ACHN (cell line): ENCODE measurements at regions not wholly inside any gene's neighbourhood (a gene's known extent, or its start where the extent isn't known, plus 50 kb on each side); places are given as distances from the start of the nearest gene placed in this dataset.
"Not testable (repeated sequence)": the region's sequence is repeated elsewhere in the genome, so short reads cannot be mapped to it uniquely, and the experiment has no call there.

Experiments used
- DNase-seq: peaks from one replicate; pipeline ENCODE4 v3.0.0-alpha.2; 2015
- in situ Hi-C: cut with HindIII; loops from 2 replicates; pipeline ENCODE4 v1.10.0; 2017; ENCODE audit warnings: low sequenced_read_pairs, low pct_ligation_motif_present, low pct_unique_long_range_greater_than_20kb

DNA sequence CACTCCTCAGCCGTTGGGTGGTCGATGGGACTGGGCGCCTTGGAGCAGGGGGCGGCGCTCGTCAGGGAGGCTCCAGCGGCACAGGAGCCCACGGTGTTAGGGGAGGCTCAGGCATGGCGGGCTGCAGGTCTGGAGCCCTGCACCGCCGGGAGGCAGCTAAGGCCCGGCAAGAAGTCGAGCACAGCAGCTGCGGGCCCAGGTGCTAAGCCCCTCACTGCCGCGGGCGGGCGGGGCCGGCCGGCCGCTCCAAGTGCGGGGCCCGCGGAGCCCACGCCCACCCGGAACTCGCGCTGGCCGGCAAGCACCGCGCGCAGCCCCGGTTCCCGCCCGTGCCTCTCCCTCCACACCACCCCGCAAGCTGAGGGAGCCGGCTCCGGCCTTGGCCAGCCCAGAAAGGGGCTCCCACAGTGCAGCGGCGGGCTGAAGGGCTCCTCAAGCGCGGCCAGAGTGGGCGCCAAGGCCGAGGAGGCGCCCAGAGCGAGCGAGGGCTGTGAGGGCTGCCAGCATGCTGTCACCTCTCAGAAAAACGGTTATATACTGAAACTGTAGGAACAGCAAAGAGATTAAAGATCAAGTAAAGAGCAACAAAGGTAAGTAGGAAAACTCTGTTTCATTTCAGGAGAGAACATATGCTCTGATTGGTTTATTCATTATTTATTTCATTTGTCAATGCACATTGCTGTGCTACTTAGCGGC, 419.0 kb upstream of the CNTNAP2 start:
- DNase-seq, in situ Hi-C loops: not testable (repeated sequence)

GRCh38 chr7:145696071-145696470, 420.5 kb upstream of the CNTNAP2 start:
- no peak for DNase-seq
- in situ Hi-C loops: no loop called here

- in situ Hi-C loops: no loop called here
Measured at GRCh38 chr7:145692237-145692950, 424.2 kb upstream of the CNTNAP2 start.

GRCh38 chr7:145691377-145691914, 425.2 kb upstream of the CNTNAP2 start:
- DNase-seq: no peak
- in situ Hi-C loops: no loop called here

More at GRCh38 chr7:145692237-145692950, 424.2 kb upstream of the CNTNAP2 start:
- no peak for DNase-seq

DNA sequence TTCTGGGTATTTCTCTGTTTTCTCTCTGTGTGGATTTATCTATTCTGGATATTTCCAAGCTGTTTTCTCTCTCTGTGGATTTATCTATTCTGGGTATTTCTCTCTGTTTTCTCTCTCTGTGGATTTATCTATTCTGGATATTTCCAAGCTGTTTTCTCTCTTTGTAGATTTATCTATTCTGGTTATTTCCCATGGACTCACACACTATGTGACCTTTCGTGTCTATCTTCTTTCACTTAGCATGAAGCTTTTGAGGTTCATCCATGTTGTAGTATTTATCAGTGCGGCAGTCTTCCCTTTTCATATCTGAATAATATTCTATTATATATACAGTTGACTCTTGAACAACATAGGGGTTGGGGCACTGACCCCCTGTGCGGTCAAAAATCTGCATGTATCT, 435.0 kb upstream of the CNTNAP2 start:
- in situ Hi-C loops: no loop called here

GRCh38 chr7:145681159-145681558, 435.4 kb upstream of the CNTNAP2 start:
- in situ Hi-C loops: no loop called here
- no peak for DNase-seq

More for the DNA sequence above, 435.0 kb upstream of the CNTNAP2 start:
- DNase-seq: no peak

- DNase-seq: no peak
Measured at GRCh38 chr7:145665499-145666258, 450.9 kb upstream of the CNTNAP2 start.

GRCh38 chr7:145655666-145656065, 460.9 kb upstream of the CNTNAP2 start:
- no peak for DNase-seq
- in situ Hi-C loops: no loop called here

More at GRCh38 chr7:145665499-145666258, 450.9 kb upstream of the CNTNAP2 start:
- in situ Hi-C loops: no loop called here

- in situ Hi-C loops: no loop called here
- no peak for DNase-seq
Measured at GRCh38 chr7:145645135-145645515, 471.5 kb upstream of the CNTNAP2 start.

DNA sequence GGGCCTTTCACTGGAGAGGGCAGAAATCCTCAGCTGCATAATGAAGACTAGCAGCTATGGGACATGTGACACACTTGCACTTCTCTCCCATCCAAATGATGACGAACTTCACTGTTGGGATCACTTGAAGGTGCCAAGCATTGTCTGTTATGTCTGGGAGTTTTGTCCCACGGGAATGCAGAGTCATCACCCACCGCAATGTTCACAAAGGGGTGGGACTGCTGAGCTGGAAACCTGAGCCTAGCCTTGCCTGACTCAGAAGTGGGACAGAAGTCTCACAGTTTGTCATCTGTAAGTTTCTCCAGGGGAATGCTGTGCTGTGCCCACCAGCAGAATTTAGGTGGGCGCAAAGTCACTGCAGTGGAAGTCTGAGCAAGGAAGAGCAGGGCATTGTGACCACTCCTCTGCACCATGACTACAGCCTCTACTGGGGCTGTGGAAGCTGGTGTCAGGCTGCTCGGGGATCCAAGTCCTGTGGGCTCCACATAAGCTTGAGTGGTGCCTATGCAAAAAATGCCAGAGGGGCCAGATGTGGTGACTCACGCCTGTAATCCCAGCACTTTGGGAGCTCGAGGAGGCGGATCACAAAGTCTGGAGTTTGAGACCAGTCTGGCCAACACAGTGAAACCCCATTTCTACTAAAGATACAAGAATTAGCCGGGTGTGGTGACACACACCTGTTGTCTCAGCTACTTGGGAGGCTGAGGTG, 472.0 kb upstream of the CNTNAP2 start:
- in situ Hi-C loops: no loop called here
- no peak for DNase-seq

DNA sequence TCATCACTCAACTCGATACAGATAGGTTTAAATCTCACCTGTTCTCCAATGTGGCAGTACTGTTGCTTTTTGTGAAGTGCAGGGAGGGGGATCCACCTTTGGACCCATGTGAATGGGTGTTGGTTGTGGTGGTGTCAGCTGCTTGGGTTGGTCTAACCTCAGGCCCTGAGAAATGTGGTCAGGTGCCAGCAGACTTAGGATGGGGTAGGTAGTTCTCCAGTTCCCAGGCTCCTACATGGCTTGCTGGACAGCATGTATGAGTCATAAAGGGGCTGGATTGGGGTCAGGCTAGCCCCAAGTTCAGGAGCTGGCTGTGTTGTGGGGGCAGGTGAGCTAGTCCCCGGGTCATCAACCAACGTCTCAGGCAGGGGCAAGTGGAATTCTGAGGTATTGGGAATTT, 472.6 kb upstream of the CNTNAP2 start:
- no peak for DNase-seq
- in situ Hi-C loops: no loop called here

GRCh38 chr7:145633513-145633912, 483.1 kb upstream of the CNTNAP2 start:
- in situ Hi-C loops: no loop called here
- peak; percentile 6 for DNase-seq

DNA sequence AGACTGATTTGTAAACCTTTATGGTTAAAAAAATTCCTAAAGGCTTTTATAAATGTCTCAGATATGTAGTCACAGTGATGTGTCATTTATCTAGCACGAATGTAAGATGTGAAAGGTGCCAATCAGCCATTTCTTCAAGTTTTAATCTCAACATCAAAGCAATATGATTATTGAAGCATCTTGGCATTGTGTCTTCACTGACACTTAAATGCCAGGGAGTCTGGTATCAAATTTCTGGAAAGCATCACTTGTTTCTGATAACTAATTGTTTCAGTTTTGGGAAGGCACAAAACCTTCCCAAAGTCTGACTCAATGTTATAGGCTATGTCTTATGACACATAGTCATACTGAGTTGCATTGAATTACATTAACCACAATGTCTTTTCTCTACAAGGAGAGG, 492.0 kb upstream of the CNTNAP2 start:
- peak; percentile 5 for DNase-seq
- in situ Hi-C loops: no loop called here

DNA sequence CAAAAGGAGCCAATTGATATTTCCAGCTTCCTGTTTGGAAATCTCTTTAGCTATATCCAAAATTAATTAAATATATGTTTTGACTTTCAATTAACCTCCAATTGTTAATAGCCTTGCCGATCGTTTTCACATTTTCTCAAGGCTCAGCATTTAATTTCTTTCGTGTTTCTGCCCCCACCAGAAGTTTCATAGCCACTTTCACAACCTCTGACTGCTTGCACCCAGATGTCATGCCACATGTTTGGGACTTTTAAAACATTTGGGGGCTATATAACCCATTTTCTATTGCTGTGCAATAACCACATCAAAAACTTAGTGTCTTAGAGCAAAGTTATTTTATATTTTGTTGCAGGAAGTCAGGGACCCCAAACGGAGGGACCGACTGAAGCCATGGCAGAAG, 510.6 kb upstream of the CNTNAP2 start:
- no peak for DNase-seq
- in situ Hi-C loops: no loop called here

GRCh38 chr7:145599376-145599775, 517.2 kb upstream of the CNTNAP2 start:
- in situ Hi-C loops: no loop called here
- DNase-seq: no peak

- DNase-seq: no peak
- in situ Hi-C loops: no loop called here
Measured at GRCh38 chr7:145584401-145584800, 532.2 kb upstream of the CNTNAP2 start.

- in situ Hi-C loops: no loop called here
- no peak for DNase-seq
Measured at GRCh38 chr7:145582742-145583303, 533.8 kb upstream of the CNTNAP2 start.

DNA sequence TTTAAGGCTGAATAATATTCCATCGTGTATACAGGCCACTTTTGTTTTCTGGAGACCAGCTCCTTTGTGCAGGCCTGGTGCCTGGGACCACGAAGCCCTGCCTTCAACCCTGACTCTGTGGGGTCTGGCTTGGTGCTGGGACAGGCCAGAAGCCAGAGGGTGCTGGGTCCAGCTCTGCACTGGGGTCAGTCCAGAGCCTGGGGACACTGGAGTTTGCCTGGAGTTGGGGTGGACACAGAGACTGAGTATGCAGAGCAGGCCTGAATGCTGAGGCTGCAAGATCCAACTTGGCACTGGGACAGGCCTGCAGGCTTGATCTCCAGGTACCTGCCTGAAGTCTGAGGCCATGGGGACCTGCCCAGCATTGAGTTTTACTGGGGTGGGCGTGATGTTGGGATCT, 558.8 kb upstream of the CNTNAP2 start:
- no peak for DNase-seq
- in situ Hi-C loops: no loop called here
